Heart left ventricle (tissue), 16 donors: ENCODE measurements at regions not wholly inside any gene's neighbourhood (a gene's known extent, or its start where the extent isn't known, plus 50 kb on each side); places are given as distances from the start of the nearest gene placed in this dataset.

ENCODE experiments used
- ATAC-seq, 4 donors: fragments of 200-7000 bp; cut with Tn5 transposase; one replicate each; pipeline ENCODE4 v1.9.1; 2020 to 2022; ENCODE audit warnings: moderate library complexity in 4 of 4, mild to moderate bottlenecking in 3 of 4, moderate number of reproducible peaks in 1 of 4
- DNase-seq, 5 donors: peaks; one replicate each; pipeline ENCODE4 v3.0.0-alpha.2; 2020
- H3K27ac ChIP-seq, 12 donors: fragments of 200-600 bp; sonication (generic) in 4 of 12; one replicate each; pipeline versions ENCODE4 v1.5.0 to v1.8.0; 2016 to 2022; ENCODE audit warnings: mild to moderate bottlenecking in 2 of 12
- H3K27me3 ChIP-seq, 9 donors: fragments of 200-600 bp; sonication (generic) in 2 of 9; one replicate each; pipeline versions ENCODE4 v1.5.1 to v1.8.0; 2016 to 2022; ENCODE audit warnings: mild to moderate bottlenecking in 3 of 9
- H3K36me3 ChIP-seq, 9 donors: fragments of 200-600 bp; sonication (generic) in 2 of 9; one replicate each; pipeline versions ENCODE4 v1.5.0 to v1.8.0; 2018 to 2022; ENCODE audit warnings: mild to moderate bottlenecking in 2 of 9
- H3K4me1 ChIP-seq, 12 donors: fragments of 200-600 bp; sonication (generic) in 4 of 12; one replicate each; pipeline versions ENCODE4 v1.5.0 to v1.8.0; 2016 to 2022; ENCODE audit warnings: mild to moderate bottlenecking in 3 of 12
- H3K4me3 ChIP-seq, 12 donors: fragments of 200-600 bp; sonication (generic) in 4 of 12; one replicate each; pipeline versions ENCODE4 v1.5.0 to v1.8.0; 2017 to 2022; ENCODE audit warnings: mild to moderate bottlenecking in 9 of 12, moderate library complexity in 4 of 12
- H3K9me3 ChIP-seq, 12 donors: fragments of 200-600 bp; sonication (generic) in 4 of 12; one replicate each; pipeline versions ENCODE4 v1.5.0 to v1.8.0; 2016 to 2022; ENCODE audit warnings: mild to moderate bottlenecking in 1 of 12
- CTCF ChIP-seq, 12 donors: fragments of 200-600 bp; sonication (generic) in 4 of 12; IDR thresholded peaks; one replicate each; pipeline versions ENCODE4 v1.5.0 to v1.8.0; 2018 to 2022; ENCODE audit warnings: antibody characterized with exemption in 12 of 12, mild to moderate bottlenecking in 5 of 12
- POLR2A ChIP-seq, 2 donors: fragments of 450-650 bp; IDR thresholded peaks; one replicate each; pipeline ENCODE4 v1.6.1; 2017; ENCODE audit warnings: antibody characterized with exemption in 2 of 2, mild to moderate bottlenecking in 2 of 2, moderate library complexity in 2 of 2
- WGBS, 4 donors: extraction: QIAGEN DNeasy Blood & Tissue Kit in 2 of 4; methylation state at CpG; one replicate each; pipeline versions ENCODE4 v1.1.5 to v1.1.7; 2013 to 2018; 5-methylcytosine and 5-hydroxymethylcytosine counted together
- intact Hi-C, 10 donors: fragments of 100-400 bp; cut with DNase I; formaldehyde crosslinking; loops; one replicate each; pipeline versions ENCODE4 v1.11.1 to v1.14.2; 2022
- donor health status: ischemic (EF 13 %, LVEDD 7.1; RV severe dilation, severe dysfunction).
- donor health status: healthy with polysubstance abuse.
- donor health status: DM: no; HTN: yes; CAD: no.
- donor health status: DM: no; HTN: no; CAD: no.
- donor health status: ischemic (EF 25% LVEDD 6.9; RV normal size, moderate dysfunction).
- donor health status: ischemic (EF 25% LVEDD 5.7; RV mildly dilated, moderate dysfunction).
- donor health status: healthy.
- donor health status: DM: yes; HTN: yes; CAD: no.
- donor health status: ischemic (EF 35%, LVEDD 5.7; RV mildly dilated, moderate dysfunction).
- donor health status: nonischemic (EF 11% LVEDD 7.7; RV severe dilation, severe dysfunction).
- donor health status: DM: yes; HTN: yes; CAD: no.
- donor health status: PGD.
- donor health status: ischemic (EF 29% LVEDD 5.4; RV normal size, mild dysfunction).
- donor health status: nonischemic (EF 23%, LVEDD 6.1; RV moderate dilation, normal function).

- no peak for ATAC-seq
- 50 to 53% (median 52%) methylated on average over 13 of the region's 13 CpGs for WGBS, 4 donors
- intact Hi-C loops: no loop called here
- Histone ChIP-seq H3K4me1 (peaks cover 0 to 3% (median 0%) of the 10 kb centered on the region in 12 donors), H3K27me3 (peaks cover 0 to 3% (median 0%) of the 10 kb centered on the region in 9 donors), H3K27ac (no peak overlapping the region), H3K4me3 (no peak overlapping the region), H3K36me3 (no peaks in the 10 kb centered on the region), H3K9me3 (no peaks in the 10 kb centered on the region)
- DNase-seq: no peak
- TF ChIP-seq CTCF (IDR thresholded peaks at IDR 0.05) (no peak), POLR2A (IDR thresholded peaks at IDR 0.05) (no peak)
Measured at GRCh38 chr20:52804497-52805295, 167.5 kb upstream of the TSHZ2 start.

- 70 to 77% (median 73%) methylated on average over 6 of the region's 6 CpGs for WGBS, 4 donors
- no peak overlapping the region for H3K27ac ChIP-seq
- H3K9me3 ChIP-seq: no peaks in the 10 kb centered on the region
- no peak overlapping the region for H3K4me3 ChIP-seq
- ATAC-seq: no peak
- H3K4me1 ChIP-seq: peaks cover 0 to 3% (median 0%) of the 10 kb centered on the region in 12 donors
- peak in 1 of 5 donors; percentile 44 for DNase-seq
- TF ChIP-seq POLR2A (IDR thresholded peaks at IDR 0.05) (no peak), CTCF (IDR thresholded peaks at IDR 0.05) (no peak)
- H3K36me3 ChIP-seq: no peaks in the 10 kb centered on the region
- no peaks in the 10 kb centered on the region for H3K27me3 ChIP-seq
- intact Hi-C loops: no loop called here
Measured at GRCh38 chr20:52801628-52802006, 170.5 kb upstream of the TSHZ2 start.

- Histone ChIP-seq H3K9me3 (no peaks in the 10 kb centered on the region), H3K27ac (no peak overlapping the region), H3K4me1 (peaks cover 0 to 3% (median 0%) of the 10 kb centered on the region in 12 donors), H3K4me3 (no peak overlapping the region), H3K27me3 (no peaks in the 10 kb centered on the region), H3K36me3 (no peaks in the 10 kb centered on the region)
- WGBS, 4 donors: 69 to 77% (median 73%) methylated on average over 6 of the region's 6 CpGs
- no peak for ATAC-seq
- intact Hi-C loops: no loop called here
- no peak for TF ChIP-seq POLR2A (IDR thresholded peaks at IDR 0.05)
- no peak for TF ChIP-seq CTCF (IDR thresholded peaks at IDR 0.05)
- DNase-seq: no peak
Measured at GRCh38 chr20:52800734-52801627, 171.2 kb upstream of the TSHZ2 start.

- WGBS, 4 donors: 72 to 88% (median 77%) methylated on average over 2 of the region's 2 CpGs
- H3K27me3 ChIP-seq: no peaks in the 10 kb centered on the region
- no peaks in the 10 kb centered on the region for H3K9me3 ChIP-seq
- intact Hi-C loops: no loop called here
- H3K36me3 ChIP-seq: no peaks in the 10 kb centered on the region
- peaks cover 0 to 3% (median 0%) of the 10 kb centered on the region in 12 donors for H3K4me1 ChIP-seq
- ATAC-seq (no peak), DNase-seq (no peak)
- H3K4me3 ChIP-seq: no peak overlapping the region
- no peak for TF ChIP-seq POLR2A (IDR thresholded peaks at IDR 0.05)
- TF ChIP-seq CTCF (IDR thresholded peaks at IDR 0.05): no peak
- no peak overlapping the region for H3K27ac ChIP-seq
Measured at GRCh38 chr20:52799130-52799529, 173.0 kb upstream of the TSHZ2 start.
